ENCODE measurements at regions not wholly inside any gene's neighbourhood (a gene's known extent, or its start where the extent isn't known, plus 50 kb on each side); places are given as distances from the start of the nearest gene placed in this dataset.

GRCh38 chr10:36171953-36172940 lies 530.2 kb upstream of the FZD8 start:
- TF ChIP-seq POLR2AphosphoS5 (IDR thresholded peaks at IDR 0.05) (no peak), EP300 (IDR thresholded peaks at IDR 0.05) (no peak)

Data from upper lobe of left lung (tissue), 4 donors.